A673 (cell line): ENCODE measurements at regions not wholly inside any gene's neighbourhood (a gene's known extent, or its start where the extent isn't known, plus 50 kb on each side); places are given as distances from the start of the nearest gene placed in this dataset.

ENCODE experiments used
- CTCF ChIP-seq: fragments of 300-800, 200-600 bp; sonication (generic); conservative IDR thresholded peaks from 2 replicates; pipeline ENCODE4 v1.5.1; 2017; ENCODE audit warnings: low read depth, mild to moderate bottlenecking, antibody characterized with exemption, low read length, moderate library complexity, mixed read lengths
- EZH2 ChIP-seq: fragments of 200-600 bp; sonication (generic); IDR thresholded peaks from 2 replicates; pipeline ENCODE4 v1.6.1; 2017; ENCODE audit warnings: borderline replicate concordance, low read depth, mild to moderate bottlenecking, mixed read lengths, antibody characterized with exemption, low read length; ENCODE audit not compliant: poor library complexity, severe bottlenecking

GRCh38 chr2:106624787-106625380 is 137.7 kb downstream of the CD8B2 start:
- TF ChIP-seq CTCF (no peak), EZH2 (no peak)
